ENCODE measurements at regions not wholly inside any gene's neighbourhood (a gene's known extent, or its start where the extent isn't known, plus 50 kb on each side); places are given as distances from the start of the nearest gene placed in this dataset.

- H3K4me1 ChIP-seq = no peaks in the 10 kb centered on the region
- no peaks in the 10 kb centered on the region for H3K36me3 ChIP-seq
- intact Hi-C loops (cut with DNase I) = no loop called here
- H3K9me3 ChIP-seq = peaks cover 0 to 12% (median 6%) of the 10 kb centered on the region in 4 donors
- no peak overlapping the region for H3K27ac ChIP-seq (replicated peaks in 1 of 4)
- no peak for DNase-seq (ENCODE audit: extremely low spot score)
- TF ChIP-seq POLR2A (IDR thresholded peaks at IDR 0.05; ENCODE audit: low read depth) (no peak), EP300 (IDR thresholded peaks at IDR 0.05) (no peak), POLR2AphosphoS5 (IDR thresholded peaks at IDR 0.05) (no peak), CTCF (IDR thresholded peaks at IDR 0.05) (no peak)
- H3K27me3 ChIP-seq = no peaks in the 10 kb centered on the region
- 61% methylated on average over 4 of the region's 4 CpGs for WGBS
- H3K4me3 ChIP-seq = no peak overlapping the region
Observed at GRCh38 chr10:83248106-83248631, 891.1 kb upstream of the GHITM start.

- DNase-seq (ENCODE audit: extremely low spot score) = no peak
- no peak overlapping the region for H3K4me3 ChIP-seq
- peaks cover 0 to 24% (median 15%) of the 10 kb centered on the region in 4 donors for H3K9me3 ChIP-seq
- TF ChIP-seq POLR2AphosphoS5 (IDR thresholded peaks at IDR 0.05) (no peak), CTCF (IDR thresholded peaks at IDR 0.05) (no peak), POLR2A (IDR thresholded peaks at IDR 0.05; ENCODE audit: low read depth) (no peak), EP300 (IDR thresholded peaks at IDR 0.05) (no peak)
- no peak overlapping the region for H3K27ac ChIP-seq (replicated peaks in 1 of 4)
- intact Hi-C loops (cut with DNase I) = no loop called here
- H3K4me1 ChIP-seq = no peaks in the 10 kb centered on the region
- H3K27me3 ChIP-seq = no peaks in the 10 kb centered on the region
- WGBS = 66% methylated on average over 1 of the region's 1 CpG
- no peaks in the 10 kb centered on the region for H3K36me3 ChIP-seq
Observed at GRCh38 chr10:83250396-83250795, 888.9 kb upstream of the GHITM start.

- 77% methylated on average over 2 of the region's 3 CpGs for WGBS
- no peak for TF ChIP-seq POLR2A (IDR thresholded peaks at IDR 0.05; ENCODE audit: low read depth)
- no peak for TF ChIP-seq EP300 (IDR thresholded peaks at IDR 0.05)
- no peak for TF ChIP-seq CTCF (IDR thresholded peaks at IDR 0.05)
- TF ChIP-seq POLR2AphosphoS5 (IDR thresholded peaks at IDR 0.05) = no peak
- H3K27me3 ChIP-seq = no peaks in the 10 kb centered on the region
- no peaks in the 10 kb centered on the region for H3K36me3 ChIP-seq
- H3K9me3 ChIP-seq = peaks cover 0 to 24% (median 15%) of the 10 kb centered on the region in 4 donors
- H3K27ac ChIP-seq (replicated peaks in 1 of 4) = no peak overlapping the region
- H3K4me1 ChIP-seq = no peaks in the 10 kb centered on the region
- no peak for DNase-seq (ENCODE audit: extremely low spot score)
- intact Hi-C loops (cut with DNase I) = no loop called here
- H3K4me3 ChIP-seq = no peak overlapping the region
Observed at GRCh38 chr10:83252169-83252568, 887.1 kb upstream of the GHITM start.

- Histone ChIP-seq H3K27me3 (no peaks in the 10 kb centered on the region), H3K36me3 (no peaks in the 10 kb centered on the region), H3K9me3 (peaks cover 0 to 24% (median 15%) of the 10 kb centered on the region in 4 donors), H3K4me1 (no peaks in the 10 kb centered on the region), H3K27ac (replicated peaks in 1 of 4) (no peak overlapping the region), H3K4me3 (no peak overlapping the region)
- DNase-seq (ENCODE audit: extremely low spot score) = no peak
- TF ChIP-seq CTCF (IDR thresholded peaks at IDR 0.05) (no peak), POLR2A (IDR thresholded peaks at IDR 0.05; ENCODE audit: low read depth) (no peak), POLR2AphosphoS5 (IDR thresholded peaks at IDR 0.05) (no peak), EP300 (IDR thresholded peaks at IDR 0.05) (no peak)
- intact Hi-C loops (cut with DNase I) = no loop called here
Observed at GRCh38 chr10:83252596-83252995, 886.7 kb upstream of the GHITM start.
